Thoracic aorta (tissue), 2 donors: ENCODE measurements at regions not wholly inside any gene's neighbourhood (a gene's known extent, or its start where the extent isn't known, plus 50 kb on each side); places are given as distances from the start of the nearest gene placed in this dataset.
"Not testable (repeated sequence)": the region's sequence is repeated elsewhere in the genome, so short reads cannot be mapped to it uniquely, and the experiment has no call there.

ENCODE experiments used
- ATAC-seq: fragments of 150-250 bp; one replicate; pipeline ENCODE4 v1.8.0; 2017; ENCODE audit warnings: low read depth; ENCODE audit not compliant: insufficient number of reproducible peaks, low FRiP score
- DNase-seq: peaks from one replicate; pipeline ENCODE4 v3.0.0-alpha.2; 2020; ENCODE audit warnings: low spot score
- H3K27ac ChIP-seq, 2 donors: fragments of 200-600 bp; sonication (generic); 1 replicate in 1 of 2; 2 replicates in 1 of 2; pipeline ENCODE4 v1.5.1; 2016; ENCODE audit warnings: mild to moderate bottlenecking in 2 of 2, moderate library complexity in 2 of 2
- H3K27me3 ChIP-seq: fragments of 200-600 bp; sonication (generic); replicated peaks from 2 replicates; pipeline ENCODE4 v1.6.0; 2016; ENCODE audit warnings: mild to moderate bottlenecking; ENCODE audit not compliant: insufficient read depth
- H3K36me3 ChIP-seq: fragments of 200-600 bp; sonication (generic); one replicate; pipeline ENCODE4 v1.5.1; 2016
- H3K4me1 ChIP-seq, 2 donors: fragments of 200-600 bp; sonication (generic); 1 replicate in 1 of 2; 2 replicates in 1 of 2; pipeline versions ENCODE4 v1.5.1 to v1.6.0; 2016; ENCODE audit warnings: low read depth in 2 of 2, mild to moderate bottlenecking in 1 of 2; ENCODE audit not compliant: control insufficient read depth in 1 of 2
- H3K4me3 ChIP-seq: fragments of 200-600 bp; sonication (generic); 2 replicates; pipeline ENCODE4 v1.5.1; 2016; ENCODE audit warnings: mild to moderate bottlenecking
- H3K9me3 ChIP-seq: fragments of 200-600 bp; sonication (generic); 2 replicates; pipeline ENCODE4 v1.5.1; 2016
- CTCF ChIP-seq: fragments of 200-600 bp; sonication (generic); IDR thresholded peaks from one replicate; pipeline ENCODE4 v1.5.1; 2019; ENCODE audit warnings: antibody characterized with exemption

GRCh38 chr10:20396205-20396604, 500.9 kb downstream of the NEBL start:
- Histone ChIP-seq H3K27ac (no peak overlapping the region), H3K9me3 (no peaks in the 10 kb centered on the region), H3K4me1 (peaks cover 0 to 4% of the 10 kb centered on the region in 2 donors), H3K4me3 (no peak overlapping the region), H3K36me3 (no peaks in the 10 kb centered on the region), H3K27me3 (no peaks in the 10 kb centered on the region)
- ATAC-seq (no peak), DNase-seq (no peak)
- no peak for TF ChIP-seq CTCF

- ATAC-seq (no peak), DNase-seq (no peak)
- Histone ChIP-seq H3K4me1 (no peaks in the 10 kb centered on the region), H3K4me3 (no peak overlapping the region), H3K36me3 (no peaks in the 10 kb centered on the region), H3K9me3 (no peaks in the 10 kb centered on the region), H3K27me3 (no peaks in the 10 kb centered on the region), H3K27ac (no peak overlapping the region)
- TF ChIP-seq CTCF: no peak
Measured at GRCh38 chr10:20391629-20392028, 505.5 kb downstream of the NEBL start.

- DNase-seq (no peak), ATAC-seq (no peak)
- no peak overlapping the region for H3K4me3 ChIP-seq
- TF ChIP-seq CTCF: no peak
- no peaks in the 10 kb centered on the region for H3K4me1 ChIP-seq
- no peaks in the 10 kb centered on the region for H3K27me3 ChIP-seq
- H3K27ac ChIP-seq: no peak overlapping the region
- no peaks in the 10 kb centered on the region for H3K9me3 ChIP-seq
- H3K36me3 ChIP-seq: no peaks in the 10 kb centered on the region
Measured at GRCh38 chr10:20381761-20382160, 515.4 kb downstream of the NEBL start.

- no peaks in the 10 kb centered on the region for H3K9me3 ChIP-seq
- no peaks in the 10 kb centered on the region for H3K27me3 ChIP-seq
- TF ChIP-seq CTCF: no peak
- H3K4me1 ChIP-seq: no peaks in the 10 kb centered on the region
- H3K27ac ChIP-seq: no peak overlapping the region
- ATAC-seq: no peak
- DNase-seq: no peak
- H3K36me3 ChIP-seq: no peaks in the 10 kb centered on the region
- no peak overlapping the region for H3K4me3 ChIP-seq
Measured at GRCh38 chr10:20380401-20380800, 516.7 kb downstream of the NEBL start.

- H3K4me3 ChIP-seq: no peak overlapping the region
- H3K4me1 ChIP-seq: no peaks in the 10 kb centered on the region
- H3K27ac ChIP-seq: no peak overlapping the region
- no peaks in the 10 kb centered on the region for H3K9me3 ChIP-seq
- H3K27me3 ChIP-seq: no peaks in the 10 kb centered on the region
- no peak for TF ChIP-seq CTCF
- DNase-seq (no peak), ATAC-seq (no peak)
- no peaks in the 10 kb centered on the region for H3K36me3 ChIP-seq
Measured at GRCh38 chr10:20372748-20373147, 524.4 kb downstream of the NEBL start.

- H3K4me1 ChIP-seq, ATAC-seq, H3K27me3 ChIP-seq, DNase-seq, H3K27ac ChIP-seq, H3K9me3 ChIP-seq, H3K36me3 ChIP-seq, H3K4me3 ChIP-seq: not testable (repeated sequence)
Measured at GRCh38 chr10:20370977-20371533, 526.1 kb downstream of the NEBL start.
